CD4-positive, alpha-beta T cell treated with Interleukin-17A for 1 hour (primary cell): ENCODE measurements at regions not wholly inside any gene's neighbourhood (a gene's known extent, or its start where the extent isn't known, plus 50 kb on each side); places are given as distances from the start of the nearest gene placed in this dataset.
"Not testable (repeated sequence)": the region's sequence is repeated elsewhere in the genome, so short reads cannot be mapped to it uniquely, and the experiment has no call there.

Source experiments
- DNase-seq: peaks from one replicate; pipeline ENCODE4 v3.0.0-alpha.2; 2020

DNA sequence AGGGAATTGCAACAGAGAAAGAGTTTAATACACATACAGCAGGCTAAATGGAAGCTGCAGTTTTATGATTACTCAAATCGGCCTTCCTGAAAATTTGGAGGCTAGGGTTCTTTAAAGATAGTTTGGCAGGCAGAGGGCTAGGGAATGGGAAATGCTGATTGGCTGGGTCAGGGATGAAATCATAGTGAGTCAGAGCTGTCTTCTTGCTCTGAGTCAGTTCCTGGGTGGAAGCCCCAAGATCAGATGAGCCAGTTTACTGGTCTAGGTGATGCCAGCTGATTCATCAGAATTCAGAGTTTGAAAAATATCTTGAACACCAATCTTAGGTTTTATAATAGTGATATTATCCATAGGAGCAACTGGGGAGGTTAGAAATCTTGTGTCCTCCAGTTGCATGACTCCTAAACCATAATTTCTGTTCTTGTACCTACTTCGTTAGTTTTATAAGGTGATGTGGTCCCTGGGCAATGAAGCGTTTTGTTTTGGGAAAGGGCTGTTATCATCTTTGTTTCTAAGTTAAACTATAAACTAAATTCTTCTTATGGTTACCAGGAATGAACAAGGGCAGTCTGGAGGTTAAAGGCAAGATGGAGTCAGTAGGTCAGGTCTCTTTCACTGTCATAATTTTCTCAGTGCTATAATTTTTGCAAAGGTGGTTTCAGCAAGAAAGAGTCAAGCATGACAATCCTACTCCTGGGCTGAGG is 257.8 kb upstream of the CCDC196 start:
- DNase-seq = no peak

DNA sequence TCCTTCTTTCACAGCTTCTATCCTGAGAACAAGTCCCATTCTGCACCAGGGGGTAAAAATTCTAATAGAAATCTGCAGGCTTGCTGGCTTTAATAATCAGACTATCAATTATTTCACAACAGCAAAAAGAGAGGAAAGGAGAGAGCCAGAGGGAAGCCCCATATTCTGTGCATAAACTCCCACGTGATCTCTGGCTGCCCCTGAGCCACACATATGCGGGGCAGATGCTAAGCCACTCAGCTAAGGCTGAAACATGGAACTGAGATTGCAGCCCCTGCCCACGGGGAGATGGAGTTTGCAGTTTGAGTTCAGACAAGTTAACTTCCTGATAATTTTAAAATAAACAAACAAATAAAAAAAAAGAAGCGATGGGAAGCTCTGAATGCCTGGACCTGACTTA is 254.4 kb upstream of the CCDC196 start:
- no peak for DNase-seq

DNA sequence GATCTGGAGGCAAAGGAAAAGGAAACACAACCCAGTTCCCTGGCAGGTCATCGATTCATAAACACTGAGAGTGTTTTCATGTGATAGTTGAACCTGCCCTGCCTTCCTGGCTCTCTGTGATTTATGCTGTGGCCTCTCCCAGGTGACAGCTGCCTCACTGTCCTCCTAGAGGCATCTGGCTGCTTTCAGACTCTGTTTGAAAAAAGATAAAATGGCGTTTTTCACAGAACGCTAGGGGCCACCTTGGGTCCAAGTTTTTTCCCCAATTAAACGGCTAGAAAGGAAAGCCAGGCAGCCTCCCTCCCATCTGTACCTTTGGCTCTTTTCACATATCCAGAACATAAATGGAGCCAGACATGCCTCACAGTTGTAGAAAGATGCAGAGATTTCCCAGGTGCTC is 252.6 kb upstream of the CCDC196 start:
- DNase-seq = no peak

DNA sequence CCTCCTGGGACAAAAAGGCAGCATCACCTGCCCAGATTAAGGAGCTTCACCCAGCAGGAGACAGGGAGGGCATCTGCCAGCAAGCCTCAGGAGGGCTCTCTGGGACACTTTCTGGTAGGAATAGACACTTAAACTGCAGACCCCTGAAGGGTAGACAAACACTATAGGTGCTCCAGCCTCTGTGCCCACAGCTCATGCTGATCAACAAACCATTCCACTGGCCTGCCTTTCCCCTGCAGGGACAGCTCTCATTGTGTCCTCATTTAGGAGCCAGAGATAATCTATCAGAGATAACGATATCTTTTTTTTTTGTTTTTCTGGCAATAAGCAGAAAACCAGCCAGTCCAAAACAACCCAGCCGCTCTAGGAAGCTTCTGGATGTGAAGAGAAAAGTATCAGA is 251.8 kb upstream of the CCDC196 start:
- no peak for DNase-seq

DNA sequence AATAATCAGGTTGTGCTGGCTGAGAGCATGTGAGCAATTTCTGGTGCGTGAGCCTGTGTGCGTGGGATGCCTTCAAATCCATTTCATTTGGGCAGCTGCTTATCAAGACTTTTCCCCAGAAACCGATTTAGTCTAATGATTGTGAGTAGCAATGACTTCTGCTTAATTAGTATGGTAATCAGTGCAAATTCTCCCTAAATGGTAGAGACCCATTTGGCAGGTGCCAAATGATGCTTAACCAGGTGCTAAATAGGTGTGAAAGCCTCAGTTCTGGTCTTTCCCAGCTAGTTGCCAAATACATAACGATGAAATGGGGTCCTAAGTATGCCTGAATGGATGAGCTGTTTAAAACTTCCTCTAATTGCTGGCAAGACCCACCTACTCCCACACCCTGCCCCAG is 248.4 kb upstream of the CCDC196 start:
- DNase-seq = no peak

DNA sequence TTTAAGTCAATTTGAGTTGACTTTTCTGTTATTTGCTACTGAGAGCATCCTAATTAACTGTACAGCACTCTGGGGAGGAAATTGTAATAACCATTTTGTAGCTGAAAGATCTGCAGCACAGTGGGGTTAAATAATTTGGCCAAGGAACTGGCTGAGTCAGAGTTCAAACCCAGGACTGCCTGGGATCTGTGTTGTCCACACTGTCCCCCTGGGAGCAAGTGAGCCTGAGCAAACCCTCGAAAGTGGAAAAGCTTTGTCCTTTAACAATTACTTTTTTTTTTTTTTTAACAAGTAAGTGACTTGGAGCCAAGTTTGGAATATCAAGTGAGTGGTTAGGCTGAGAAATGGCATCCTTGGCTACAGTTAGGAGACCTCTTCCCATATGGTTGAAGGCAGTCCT is 247.2 kb upstream of the CCDC196 start:
- DNase-seq = no peak

DNA sequence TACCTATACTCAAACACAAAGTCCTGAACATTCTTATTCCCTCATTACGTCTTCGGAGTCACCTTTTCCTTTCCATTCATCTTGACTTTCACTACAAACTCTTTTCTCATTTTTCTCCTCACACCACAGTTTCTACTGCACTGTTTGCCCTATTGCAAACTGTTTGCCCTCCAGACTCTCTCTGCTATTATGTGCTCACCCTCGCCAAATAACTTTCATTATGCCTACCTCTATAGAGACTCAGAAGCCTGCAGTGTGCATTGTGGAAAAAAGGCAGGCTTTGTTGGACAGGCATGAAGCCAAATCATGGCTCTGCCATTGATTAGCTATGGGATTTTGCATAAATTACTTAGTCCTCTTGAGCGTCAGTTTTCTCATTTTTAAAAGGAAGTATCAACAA is 246.6 kb upstream of the CCDC196 start:
- no peak for DNase-seq

DNA sequence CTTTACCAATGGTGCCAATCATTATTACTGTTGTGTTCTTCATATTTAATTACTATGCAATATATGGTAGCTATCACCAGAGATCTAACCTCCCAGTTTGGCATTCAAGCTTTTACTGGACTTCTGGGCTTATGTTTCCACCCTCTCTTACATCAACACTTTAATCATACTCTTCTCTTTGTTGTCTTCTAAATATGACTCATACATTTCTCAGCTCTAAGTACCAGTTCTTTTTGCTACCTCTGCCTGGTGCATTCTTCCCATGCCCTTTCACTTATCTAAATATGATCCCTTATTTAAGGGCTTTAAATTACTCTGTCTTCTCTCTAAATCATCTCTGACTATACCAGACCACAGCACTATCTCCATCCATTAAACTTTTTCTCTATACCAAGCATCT is 246.1 kb upstream of the CCDC196 start:
- DNase-seq = no peak

DNA sequence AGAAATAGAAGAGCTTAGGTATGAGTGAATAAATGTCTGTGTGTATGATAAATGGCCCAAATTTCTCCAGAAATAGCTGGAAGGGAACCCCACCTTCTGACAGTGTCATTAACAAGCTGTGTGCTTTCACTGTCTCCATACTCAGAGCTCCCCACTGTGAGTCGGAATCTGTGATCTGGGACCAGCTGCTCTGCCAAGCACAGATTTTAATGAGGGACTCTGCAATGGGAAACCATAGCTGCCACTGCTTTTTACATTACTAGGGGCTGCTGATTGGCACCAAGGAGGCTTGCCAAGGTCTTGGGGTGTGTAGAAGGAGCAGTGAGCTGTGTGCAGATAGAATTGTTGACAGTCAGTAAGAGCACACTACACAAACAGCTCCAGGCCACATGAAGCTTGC is 244.2 kb upstream of the CCDC196 start:
- no peak for DNase-seq

DNA sequence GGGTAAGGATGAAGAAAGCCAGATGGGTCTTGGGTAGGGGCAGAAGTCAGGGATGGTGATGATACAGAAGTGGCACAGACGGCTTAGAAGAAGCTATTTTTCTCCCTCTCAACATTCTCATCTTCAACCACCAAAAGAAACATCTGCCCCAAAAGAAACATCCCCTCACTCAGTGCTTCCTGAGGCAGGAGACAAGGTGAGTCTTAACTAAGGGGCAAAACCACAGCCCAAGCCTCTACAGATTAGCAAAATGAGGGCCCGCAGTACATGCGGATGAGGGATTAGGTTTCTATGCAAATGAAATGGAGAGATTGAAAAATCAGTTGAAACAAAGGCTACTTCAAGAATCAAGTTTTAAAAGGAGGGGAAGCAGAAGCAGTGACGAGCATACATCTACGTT is 241.3 kb upstream of the CCDC196 start:
- DNase-seq = no peak

DNA sequence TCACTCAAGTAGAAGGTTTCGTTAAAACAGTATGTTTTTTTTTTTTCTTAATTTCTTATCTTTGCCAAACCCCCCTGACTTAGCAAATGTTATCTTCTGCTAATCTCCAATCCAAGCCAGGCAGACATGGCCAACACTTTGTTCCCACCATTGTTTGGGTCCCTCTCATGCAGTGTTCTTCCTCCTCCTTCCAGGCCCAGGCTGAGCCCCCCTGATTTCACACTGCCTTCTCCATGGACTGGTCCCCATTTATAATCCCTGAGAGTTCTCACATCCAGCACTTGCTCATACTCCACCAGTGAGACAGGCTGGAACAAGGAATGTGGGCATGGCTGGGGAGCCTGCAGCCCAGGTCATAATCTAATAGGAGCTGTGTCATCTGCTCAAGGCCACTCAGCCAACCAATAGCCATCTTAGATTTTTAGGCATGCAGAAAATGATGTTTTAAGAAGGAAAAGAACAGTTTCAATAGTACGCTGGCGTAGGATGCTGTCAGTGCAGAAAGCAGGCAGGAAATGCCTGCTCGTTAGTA is 238.4 kb upstream of the CCDC196 start:
- no peak for DNase-seq

DNA sequence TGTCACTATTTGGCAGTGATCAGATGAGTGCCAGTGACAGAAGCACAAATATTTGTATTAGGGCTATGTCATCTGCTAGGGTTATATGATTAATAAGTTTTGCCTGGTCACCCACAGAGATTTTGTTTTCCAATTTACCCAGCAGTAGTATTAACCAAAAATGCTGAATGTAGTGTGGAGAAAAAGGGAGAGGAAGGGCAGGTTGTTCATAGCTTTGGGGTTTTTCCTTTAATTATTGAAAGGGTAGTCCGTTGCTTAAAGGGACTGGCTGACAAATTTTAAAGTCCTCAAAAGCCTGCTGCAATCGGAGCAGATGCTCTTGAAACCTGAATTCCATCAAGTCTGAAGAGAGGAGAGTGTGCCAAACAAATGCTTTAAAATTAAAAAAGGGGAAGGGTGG is 237.9 kb upstream of the CCDC196 start:
- no peak for DNase-seq

DNA sequence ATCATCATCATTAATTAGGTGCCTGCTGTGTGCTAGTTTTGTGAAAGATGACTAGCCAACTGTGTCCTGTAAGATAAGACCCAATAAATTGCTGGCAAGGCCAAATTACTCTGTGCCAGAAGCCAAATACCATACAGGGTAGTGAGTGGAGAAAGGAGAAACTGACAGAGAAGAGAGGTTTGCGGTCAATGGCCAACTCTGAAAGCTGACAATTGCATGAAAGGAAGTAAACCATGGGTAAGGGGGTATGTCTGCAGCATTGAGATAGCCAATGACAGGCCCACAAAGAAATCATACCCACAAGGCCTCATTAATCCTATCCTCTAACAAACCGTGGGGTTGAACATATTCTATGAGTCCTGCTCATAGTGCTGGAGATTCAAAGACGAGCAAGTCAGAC is 236.6 kb upstream of the CCDC196 start:
- DNase-seq = no peak

DNA sequence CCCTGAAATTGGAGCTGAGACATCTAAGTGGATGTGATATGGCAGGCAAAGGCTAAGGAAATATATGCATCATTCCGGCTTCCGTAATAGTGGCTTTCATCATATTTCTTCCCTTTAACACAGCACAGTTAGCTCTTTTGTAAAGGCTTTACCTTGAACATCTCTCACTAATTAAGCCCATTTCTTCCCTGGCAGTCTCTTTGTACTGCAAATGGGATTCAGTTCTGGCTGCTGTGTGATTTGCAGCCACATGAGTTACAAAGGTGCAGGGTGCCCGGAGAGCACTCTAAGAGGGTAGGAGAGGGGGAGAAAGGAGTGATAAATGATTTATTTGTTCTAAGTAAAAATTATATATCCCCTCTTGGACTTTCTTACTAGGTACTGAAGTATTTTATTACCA is 232.1 kb upstream of the CCDC196 start:
- DNase-seq = no peak

DNA sequence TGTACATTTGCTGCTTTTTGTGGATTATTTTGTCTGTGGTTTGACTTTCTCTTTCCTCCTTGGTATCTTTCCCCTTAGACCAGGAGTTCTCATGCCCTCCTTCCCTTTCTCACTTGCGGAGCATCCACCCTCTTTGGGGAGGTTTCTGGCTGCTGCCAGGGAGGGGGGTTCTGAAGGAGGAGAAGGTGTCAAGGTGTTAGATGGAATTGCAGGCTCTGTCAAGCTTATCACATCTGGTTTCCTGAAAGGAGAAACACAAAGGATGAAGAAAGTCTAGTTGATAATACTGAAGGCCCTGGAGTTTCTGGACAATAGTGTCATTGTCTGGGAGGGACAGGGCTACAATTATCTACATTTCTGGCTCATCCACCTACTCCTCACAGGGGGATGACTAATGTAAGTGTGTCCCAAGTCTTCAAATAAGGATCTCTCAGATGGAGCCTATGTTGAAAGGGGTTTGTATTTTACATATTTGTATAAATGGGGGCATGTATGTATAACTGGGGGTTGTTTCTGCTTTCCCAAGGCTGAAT is 217.3 kb upstream of the CCDC196 start:
- no peak for DNase-seq

DNA sequence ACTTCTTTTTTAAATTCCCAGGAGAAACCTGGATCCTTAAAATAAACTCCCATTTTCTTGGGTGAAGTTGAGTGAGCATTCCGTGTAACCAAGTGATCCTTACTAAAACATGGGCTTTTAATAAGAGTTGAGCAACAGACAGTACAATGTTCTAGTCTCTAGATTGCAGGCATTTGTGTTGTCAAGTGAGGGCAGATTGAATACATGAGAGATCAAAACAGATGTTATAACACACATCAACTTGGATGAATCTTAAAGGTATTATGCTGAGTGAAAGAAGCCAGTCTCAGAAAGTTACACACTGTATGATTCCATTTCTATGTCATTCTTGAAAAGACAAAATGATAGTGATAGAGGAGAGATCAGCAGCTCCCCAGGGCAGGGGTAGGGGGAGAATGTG is 213.9 kb upstream of the CCDC196 start:
- no peak for DNase-seq

DNA sequence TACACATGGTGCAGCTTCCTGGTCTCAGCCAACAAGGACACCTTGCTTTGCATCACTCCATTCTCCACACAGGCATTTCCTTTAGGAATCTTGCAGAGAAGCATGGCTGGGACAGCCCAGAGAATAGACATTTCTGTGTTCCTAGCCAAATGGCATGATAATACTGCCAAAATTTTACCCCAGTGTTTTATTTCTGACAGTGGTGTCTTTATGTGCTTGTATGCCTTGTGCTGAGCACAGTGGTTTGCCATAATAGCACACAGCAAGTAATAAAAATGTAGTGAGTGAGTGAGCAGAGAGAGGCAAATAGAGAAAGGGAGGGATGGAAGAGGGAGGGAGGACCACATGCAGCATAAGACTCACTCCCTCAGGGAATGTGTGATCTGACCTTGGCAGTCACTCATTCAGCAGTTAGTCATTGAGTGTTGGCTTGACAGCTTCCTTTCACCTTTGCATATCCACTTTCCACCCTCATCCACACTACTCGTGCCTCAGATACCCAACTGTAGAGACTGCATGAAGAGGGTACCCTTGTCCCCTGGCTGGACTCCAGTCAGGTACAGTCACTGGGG is 212.8 kb upstream of the CCDC196 start:
- DNase-seq = no peak

DNA sequence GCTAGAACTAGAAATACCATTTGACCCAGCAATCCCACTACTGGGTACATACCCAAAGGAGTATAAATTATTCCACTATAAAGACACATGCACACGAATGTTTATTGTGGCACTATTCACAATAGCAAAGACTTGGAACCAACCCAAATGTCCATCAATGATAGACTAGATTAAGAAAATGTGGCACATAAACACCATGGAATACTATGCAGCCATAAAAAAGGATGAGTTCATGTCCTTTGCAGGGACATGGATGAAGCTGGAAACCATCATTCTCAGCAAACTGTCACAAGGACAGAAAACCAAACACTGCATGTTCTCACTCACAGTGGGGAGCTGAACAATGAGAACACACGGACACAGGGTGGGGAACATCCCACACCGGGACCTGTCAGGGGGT is 207.8 kb upstream of the CCDC196 start:
- not testable (repeated sequence) for DNase-seq

DNA sequence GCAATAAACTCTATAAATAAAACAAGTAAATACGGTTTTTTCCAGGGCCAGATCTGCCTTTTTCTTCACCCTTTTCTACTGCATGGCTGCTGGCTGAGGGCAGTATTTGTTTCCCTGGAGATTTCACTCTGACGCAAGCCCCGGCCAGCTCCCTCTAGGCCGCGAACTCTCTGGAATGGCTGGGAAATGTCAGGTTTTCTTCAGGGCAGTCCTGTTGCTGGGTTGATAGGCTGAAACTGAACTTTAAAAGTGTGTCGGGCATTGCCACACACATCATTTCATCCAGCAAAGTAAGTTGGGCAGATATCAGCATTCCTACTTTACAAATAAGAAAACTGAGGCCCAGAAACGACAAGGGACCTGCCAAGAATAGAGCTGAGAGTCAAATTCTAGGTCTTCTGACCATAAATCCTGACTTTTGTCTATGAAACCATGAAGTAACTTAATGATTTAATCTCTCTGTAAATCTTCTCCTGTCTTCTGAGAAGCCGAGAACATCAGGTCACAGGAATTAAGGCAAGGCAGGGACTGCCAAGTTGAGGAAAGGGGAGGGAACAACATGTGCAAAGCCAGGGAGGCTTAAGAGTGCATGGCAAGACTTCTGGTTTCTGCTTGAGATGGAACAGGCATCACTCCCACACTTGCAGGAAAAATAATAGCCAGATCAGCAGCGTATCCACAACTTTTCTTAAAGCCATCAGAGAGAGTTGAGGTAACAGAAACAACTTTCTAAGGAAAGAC is 205.0 kb upstream of the CCDC196 start:
- DNase-seq = no peak

DNA sequence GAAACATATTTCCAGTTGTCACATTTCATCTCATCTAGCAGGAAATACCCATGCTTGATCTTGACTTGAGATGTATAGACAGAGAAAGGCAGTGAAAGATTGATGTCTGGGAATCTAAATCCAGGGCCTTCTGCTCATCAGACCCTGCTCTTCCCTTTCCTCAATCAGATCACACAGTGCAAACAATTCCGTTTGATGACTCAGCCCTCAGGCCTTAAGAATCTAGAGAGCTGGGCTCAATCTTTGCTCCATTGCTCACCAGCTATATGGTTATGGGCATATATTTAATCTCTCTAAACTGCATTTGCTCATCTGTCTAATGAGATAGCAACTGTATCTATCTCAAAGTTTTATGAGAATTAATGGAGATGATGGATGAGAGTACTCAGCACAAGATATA is 201.8 kb upstream of the CCDC196 start:
- DNase-seq = no peak

DNA sequence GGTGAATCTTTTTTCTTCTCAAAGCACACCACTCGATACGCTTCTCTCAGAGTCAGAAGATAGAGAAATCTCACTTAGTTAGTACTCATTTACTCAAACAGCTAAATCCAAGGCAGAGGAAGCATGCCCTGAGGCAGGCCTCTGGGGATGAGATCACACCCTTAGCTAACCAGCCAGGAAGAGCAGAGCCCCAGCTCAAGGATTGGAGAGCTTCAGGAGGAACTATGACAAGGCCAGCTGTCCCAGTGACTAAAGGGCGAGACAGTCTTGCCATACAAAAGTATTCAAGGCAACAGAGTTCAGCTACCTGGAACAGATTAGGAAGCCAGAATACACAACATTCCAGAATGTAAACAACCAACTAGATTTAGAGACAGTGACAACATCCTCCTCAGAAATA is 197.7 kb upstream of the CCDC196 start:
- DNase-seq = no peak

DNA sequence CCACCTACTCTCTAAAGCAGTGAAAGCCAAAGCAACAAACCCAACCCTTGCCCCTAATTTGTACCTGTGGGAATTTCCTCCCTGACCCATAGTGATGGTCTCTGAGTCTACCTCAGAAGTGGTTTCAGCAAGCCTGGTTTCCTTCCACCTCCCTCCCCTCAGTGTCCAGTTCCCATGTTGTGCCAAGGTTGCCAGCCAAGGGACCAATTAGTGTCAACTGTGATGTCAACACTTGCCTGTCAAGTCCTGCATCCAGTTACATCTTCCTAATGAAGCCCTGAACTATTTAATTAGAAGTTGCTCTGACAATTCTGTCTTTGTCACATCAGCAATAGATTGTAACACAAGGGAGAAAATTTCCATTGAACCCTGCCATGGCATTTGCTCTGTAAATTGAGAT is 194.4 kb upstream of the CCDC196 start:
- DNase-seq = no peak

DNA sequence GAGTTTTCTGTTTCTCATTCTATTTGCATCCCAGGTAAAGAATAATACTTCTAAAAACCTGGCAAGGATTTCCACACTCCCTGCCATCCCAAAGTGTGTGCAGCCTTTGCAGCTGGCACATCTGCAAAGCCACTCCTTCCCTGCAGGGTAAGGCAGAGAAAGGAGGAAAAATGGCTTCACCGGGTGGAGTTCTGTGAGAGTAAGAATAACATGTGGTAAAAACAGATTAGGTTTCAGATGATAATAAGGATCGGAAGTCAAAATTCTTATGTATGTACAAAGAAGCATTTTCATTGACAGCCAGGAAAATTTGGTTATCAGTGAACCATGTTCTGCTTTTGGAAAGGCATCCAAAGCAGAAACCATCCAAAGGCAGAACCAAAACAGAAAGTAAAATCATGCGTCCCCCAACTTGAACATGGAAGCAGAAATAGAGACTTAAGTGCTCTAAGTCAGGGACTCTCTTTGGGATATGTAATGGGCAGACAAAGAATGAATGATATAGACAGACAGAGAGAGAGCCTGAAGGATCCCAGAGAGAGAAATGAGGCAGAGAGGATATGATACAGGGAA is 192.6 kb upstream of the CCDC196 start:
- DNase-seq = no peak

DNA sequence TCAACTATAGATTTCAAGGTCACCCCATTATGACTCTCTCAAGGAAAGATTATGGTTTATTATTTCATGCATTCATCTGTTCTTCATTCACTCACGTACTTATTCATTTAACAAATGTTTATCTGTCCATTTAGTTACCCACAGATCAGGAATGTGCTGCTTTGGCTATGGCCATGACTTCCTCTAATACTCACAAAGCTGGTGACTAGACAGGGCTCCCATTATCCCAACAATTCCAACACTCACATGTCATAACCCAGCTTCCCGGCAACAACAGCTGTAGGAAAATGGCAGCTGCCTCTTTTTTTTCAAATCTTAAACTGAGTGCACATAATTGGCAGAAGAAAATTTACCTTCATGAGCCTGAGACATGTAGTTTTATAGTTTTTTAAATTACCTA is 190.8 kb upstream of the CCDC196 start:
- DNase-seq = no peak
